Retinal pigment epithelial cell (primary cell): ENCODE measurements at regions not wholly inside any gene's neighbourhood (a gene's known extent, or its start where the extent isn't known, plus 50 kb on each side); places are given as distances from the start of the nearest gene placed in this dataset.

Experiments
- DNase-seq: peaks from one replicate; pipeline ENCODE4 v3.0.0-alpha.2; 2010; ENCODE audit warnings: low read depth
- H3K4me3 ChIP-seq: 2 replicates; pipeline ENCODE4 v1.5.1; 2011; ENCODE audit warnings: mild to moderate bottlenecking, low read length, control low read depth, moderate library complexity
- TF ChIP-seq, protein P1 (sequence below): conservative IDR thresholded peaks from 2 replicates; pipeline ENCODE4 v1.5.1; 2011; ENCODE audit warnings: low read depth, low read length, control low read depth, inconsistent platforms

DNA sequence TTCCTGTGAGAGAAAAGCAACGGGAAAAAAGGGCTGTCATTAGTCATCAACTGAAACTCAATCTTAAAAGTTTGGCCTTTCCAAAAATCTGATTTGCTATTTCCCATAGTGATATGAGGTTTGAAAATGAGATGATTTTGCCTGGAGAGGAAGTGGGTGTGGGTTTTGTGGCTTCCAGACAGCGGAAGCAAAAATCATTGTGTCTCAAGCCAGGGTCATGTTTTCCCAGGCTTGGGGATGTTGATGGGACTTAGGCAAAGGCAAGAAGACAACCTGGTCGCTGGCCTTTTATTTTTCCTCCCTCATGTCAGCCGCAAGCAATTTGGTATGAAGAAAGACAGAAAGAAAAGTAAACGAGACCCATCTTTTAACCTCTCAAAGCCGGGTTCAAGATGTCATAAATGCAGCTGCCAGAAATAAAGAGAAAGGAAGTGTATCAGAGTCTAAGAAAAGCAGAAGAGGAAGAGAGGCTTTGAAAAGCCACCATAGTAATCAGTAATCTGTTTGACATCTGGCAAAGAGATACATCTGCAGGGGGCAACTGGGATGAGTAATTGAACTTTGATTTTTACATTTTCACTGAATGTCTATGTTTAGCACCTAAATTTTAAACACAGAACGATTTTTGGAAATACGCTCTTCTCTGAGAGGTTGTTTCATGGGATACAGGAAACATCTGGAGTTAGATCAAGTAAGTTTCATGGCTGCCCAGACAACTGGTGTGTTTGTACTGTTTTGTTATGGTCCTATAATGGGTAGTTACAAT, 521.6 kb upstream of the SLIT2 start:
- TF ChIP-seq, protein P1, sequence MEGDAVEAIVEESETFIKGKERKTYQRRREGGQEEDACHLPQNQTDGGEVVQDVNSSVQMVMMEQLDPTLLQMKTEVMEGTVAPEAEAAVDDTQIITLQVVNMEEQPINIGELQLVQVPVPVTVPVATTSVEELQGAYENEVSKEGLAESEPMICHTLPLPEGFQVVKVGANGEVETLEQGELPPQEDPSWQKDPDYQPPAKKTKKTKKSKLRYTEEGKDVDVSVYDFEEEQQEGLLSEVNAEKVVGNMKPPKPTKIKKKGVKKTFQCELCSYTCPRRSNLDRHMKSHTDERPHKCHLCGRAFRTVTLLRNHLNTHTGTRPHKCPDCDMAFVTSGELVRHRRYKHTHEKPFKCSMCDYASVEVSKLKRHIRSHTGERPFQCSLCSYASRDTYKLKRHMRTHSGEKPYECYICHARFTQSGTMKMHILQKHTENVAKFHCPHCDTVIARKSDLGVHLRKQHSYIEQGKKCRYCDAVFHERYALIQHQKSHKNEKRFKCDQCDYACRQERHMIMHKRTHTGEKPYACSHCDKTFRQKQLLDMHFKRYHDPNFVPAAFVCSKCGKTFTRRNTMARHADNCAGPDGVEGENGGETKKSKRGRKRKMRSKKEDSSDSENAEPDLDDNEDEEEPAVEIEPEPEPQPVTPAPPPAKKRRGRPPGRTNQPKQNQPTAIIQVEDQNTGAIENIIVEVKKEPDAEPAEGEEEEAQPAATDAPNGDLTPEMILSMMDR = no peak
- no peak for DNase-seq
- H3K4me3 ChIP-seq = no peak overlapping the region

DNA sequence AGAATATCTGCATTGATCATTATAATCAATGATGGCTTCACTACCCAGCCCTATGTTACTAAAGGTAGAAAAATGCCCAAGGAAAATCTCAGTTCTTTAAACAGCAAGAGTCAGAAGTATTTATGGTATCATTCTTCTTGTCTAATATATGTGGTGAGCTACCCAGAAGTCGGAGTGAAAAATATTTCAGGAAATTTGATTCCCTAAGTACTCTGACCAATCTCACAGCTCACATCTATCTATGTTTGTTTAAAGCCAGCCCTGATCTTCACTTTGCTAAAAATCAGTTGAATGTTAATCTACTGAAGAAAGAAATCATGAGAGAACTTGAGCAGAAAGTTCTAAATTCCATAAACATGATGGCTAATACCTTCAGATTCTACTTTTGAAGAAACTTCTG, 522.9 kb upstream of the SLIT2 start:
- TF ChIP-seq, protein P1 = no peak
- DNase-seq = no peak
- H3K4me3 ChIP-seq = no peak overlapping the region

DNA sequence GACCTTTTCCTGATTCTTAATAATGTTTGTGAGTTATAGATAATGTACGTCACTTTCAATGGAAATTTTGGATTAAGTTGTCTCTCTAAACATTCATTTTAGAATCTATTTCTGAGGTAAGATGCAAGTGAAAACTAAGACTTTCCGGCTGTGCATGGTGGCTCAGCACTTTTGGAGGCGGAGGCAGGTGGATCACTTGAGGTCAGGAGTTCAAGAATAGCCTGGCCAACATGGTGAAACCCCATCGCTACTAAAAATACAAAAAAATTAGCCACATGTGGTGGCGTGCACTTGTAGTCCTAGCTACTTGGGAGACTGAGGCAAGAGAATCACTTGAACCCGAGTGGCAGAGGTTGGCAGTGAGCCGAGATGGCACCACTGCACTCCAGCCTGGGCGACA, 524.6 kb upstream of the SLIT2 start:
- DNase-seq = no peak
- no peak overlapping the region for H3K4me3 ChIP-seq
- TF ChIP-seq, protein P1 = no peak

DNA sequence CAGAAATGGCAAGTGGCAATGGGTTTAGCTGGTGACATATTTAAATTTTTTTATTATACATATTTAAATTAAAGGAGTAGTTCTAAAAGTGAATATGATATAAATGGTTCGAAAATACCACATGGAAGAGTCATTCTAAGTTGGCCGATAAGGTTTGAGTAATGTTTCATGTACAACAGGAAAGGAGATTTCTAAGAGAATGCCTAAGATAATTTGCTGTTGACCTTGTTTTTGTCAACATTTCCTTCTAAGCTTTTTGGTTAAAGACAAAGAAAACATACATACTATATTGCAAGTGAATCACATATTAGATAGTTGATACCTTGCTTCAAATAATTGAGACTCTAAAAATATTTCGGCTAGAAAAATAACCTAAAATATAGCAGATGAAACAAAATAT, 526.6 kb upstream of the SLIT2 start:
- no peak for DNase-seq
- no peak overlapping the region for H3K4me3 ChIP-seq
- TF ChIP-seq, protein P1 = no peak

- no peak for DNase-seq
- TF ChIP-seq, protein P1 = no peak
Measured at GRCh38 chr4:19722404-19722803, 529.3 kb upstream of the SLIT2 start.

DNA sequence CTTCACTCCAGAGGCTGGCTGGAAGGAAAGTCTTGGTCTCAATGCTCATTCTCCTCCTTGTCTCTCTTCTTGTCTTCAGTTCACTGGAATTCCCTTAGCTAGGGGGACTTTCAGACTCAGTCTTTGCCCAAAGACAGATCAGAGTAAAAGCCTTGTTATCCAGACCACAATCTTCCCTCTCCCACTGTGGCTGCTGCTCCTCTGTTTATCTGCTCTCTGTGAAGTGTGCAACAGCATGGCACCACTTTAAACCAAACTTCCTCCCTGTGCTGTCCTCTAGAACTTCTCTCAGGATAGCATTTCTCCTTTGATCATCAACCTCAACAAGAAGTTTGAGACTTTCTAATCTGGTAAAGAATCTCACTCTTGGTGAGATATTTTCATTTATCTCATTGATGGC, 530.1 kb upstream of the SLIT2 start:
- H3K4me3 ChIP-seq = no peak overlapping the region
- TF ChIP-seq, protein P1 = no peak
- no peak for DNase-seq

More at GRCh38 chr4:19722404-19722803, 529.3 kb upstream of the SLIT2 start:
- H3K4me3 ChIP-seq = no peak overlapping the region

DNA sequence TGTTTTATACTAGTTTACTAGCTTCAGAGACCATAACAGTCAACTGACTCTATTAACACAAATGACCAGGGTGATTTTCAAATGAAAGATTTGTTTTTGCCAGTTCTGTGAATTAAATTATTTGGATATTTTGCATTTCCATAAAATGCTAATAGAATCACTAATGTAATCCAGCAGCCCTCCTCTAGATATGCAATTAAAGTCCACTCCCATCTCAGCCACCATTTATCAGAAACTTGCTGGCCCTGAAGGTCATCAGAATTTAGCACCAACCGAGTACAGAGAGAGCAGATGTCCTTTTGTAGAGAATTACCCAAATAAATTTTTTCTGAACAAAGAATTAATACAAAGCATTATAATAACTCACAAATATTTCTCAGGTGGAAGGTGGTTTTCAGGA, 531.1 kb upstream of the SLIT2 start:
- no peak overlapping the region for H3K4me3 ChIP-seq
- DNase-seq = no peak
- TF ChIP-seq, protein P1 = no peak
